ENCODE measurements at regions not wholly inside any gene's neighbourhood (a gene's known extent, or its start where the extent isn't known, plus 50 kb on each side); places are given as distances from the start of the nearest gene placed in this dataset.

DNA sequence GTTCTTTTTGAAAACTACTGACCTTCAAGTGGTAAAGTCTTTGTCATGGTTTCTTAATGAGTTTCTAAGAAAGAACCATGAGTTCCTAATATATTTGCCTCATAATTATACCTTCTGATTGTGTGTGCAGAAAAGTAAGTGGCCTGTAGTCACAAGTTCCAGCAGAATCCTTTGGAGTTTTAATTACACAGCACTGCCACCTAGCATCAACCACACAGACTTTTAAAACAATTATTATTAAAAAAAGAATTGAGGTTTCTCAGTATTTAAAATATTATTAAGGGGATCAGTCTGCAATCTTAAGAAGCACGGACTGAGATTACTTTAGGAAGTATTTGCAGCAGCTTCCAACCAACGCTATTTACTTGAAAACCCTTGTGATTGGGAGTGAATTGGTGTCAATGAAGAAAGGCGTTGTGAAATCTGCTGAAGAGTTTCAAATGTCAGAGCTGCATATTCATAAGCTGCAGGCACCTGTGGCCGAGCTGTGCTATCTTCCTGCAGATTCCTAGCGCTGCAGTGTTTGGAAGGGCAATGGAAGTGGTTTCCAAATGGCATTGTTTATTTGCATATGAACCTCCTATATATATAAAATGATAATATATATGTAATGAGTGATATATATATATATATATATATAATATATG is 1074.2 kb upstream of the WWC1 start:
- TF ChIP-seq, protein P1, sequence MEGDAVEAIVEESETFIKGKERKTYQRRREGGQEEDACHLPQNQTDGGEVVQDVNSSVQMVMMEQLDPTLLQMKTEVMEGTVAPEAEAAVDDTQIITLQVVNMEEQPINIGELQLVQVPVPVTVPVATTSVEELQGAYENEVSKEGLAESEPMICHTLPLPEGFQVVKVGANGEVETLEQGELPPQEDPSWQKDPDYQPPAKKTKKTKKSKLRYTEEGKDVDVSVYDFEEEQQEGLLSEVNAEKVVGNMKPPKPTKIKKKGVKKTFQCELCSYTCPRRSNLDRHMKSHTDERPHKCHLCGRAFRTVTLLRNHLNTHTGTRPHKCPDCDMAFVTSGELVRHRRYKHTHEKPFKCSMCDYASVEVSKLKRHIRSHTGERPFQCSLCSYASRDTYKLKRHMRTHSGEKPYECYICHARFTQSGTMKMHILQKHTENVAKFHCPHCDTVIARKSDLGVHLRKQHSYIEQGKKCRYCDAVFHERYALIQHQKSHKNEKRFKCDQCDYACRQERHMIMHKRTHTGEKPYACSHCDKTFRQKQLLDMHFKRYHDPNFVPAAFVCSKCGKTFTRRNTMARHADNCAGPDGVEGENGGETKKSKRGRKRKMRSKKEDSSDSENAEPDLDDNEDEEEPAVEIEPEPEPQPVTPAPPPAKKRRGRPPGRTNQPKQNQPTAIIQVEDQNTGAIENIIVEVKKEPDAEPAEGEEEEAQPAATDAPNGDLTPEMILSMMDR (IDR thresholded peaks at IDR 0.05; ENCODE audit: low read depth, low read length), result no peak
- no peak for DNase-seq (ENCODE audit: extremely low read depth, low read depth)

DNA sequence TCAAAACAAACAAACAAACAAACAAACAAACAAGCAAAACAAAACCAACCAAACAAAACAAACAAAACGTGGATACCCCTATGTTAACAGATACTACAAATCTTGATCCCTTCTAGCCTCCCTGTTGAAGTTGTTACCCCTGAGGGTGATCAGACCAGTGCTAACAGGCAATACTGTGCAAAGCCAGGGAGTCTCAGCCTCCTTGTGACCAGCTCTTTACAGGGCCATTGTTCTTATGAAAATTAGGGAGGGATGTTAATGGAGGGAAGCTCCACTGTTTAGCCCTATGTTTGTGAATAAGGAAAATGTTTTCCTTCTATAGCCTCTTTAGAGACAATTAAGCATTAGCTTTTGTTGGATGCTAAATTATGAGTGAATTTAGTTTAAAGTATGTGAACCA is 1072.1 kb upstream of the WWC1 start:
- DNase-seq (ENCODE audit: extremely low read depth, low read depth), result no peak
- TF ChIP-seq, protein P1 (IDR thresholded peaks at IDR 0.05; ENCODE audit: low read depth, low read length), result no peak

DNA sequence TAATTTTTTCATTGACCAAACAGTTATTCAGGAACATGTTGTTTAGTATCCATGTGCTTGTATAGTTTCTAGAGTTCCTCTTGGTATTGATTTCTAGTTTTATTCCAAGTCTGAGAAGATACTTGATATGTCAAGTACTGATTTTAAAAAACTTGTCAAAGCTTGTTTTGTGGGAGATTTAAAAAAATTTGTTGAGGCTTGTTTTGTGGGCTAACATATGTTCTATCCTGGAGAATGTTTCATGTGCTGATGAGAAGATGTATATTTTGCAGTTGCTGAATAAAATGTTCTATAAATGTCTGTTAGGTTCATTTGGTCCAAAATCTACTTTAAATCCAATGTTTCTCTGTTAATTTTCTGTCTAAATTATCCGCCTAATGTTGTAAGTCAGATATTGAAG is 1065.1 kb upstream of the WWC1 start:
- TF ChIP-seq, protein P1 (IDR thresholded peaks at IDR 0.05; ENCODE audit: low read depth, low read length), result no peak
- DNase-seq (ENCODE audit: extremely low read depth, low read depth), result no peak

DNA sequence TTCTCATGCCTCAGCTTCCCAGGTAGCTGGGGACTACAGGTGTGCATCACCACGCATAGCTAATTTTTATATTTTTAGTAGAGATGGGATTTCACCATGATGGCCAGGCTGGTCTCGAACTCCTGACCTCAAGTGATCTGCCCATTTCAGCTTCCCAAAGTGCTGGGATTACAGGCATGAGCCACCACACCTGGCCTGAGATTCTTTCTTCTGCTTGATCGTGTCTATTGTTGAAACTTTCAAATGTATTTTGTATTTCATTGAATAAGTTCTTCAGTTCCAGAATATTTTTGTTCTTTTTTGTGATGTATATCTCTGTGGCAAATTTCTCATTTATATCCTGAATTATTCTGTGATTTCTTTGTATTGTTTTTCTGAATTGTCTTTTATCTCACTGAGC is 1063.3 kb upstream of the WWC1 start:
- DNase-seq (ENCODE audit: extremely low read depth, low read depth), result no peak
- TF ChIP-seq, protein P1 (IDR thresholded peaks at IDR 0.05; ENCODE audit: low read depth, low read length), result no peak

DNA sequence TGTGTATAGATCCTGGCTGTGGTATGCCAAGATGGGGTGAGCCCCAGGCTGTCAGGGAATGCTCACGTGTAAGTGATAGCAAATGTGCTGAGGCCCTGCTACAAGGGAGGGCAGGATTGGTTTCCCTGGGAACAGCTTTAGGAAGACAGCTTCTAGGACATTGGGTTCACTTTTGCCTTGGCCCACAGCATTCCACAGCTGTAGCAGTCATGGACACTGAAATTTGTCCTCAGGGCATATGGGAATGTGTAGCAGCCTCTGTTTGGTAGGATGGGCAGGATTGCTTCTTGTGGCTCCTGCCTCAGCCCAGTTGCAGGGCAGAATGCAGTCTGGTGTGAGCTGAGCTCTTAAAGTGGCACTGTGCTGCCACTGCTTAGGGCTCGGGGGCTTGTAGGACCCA is 1061.7 kb upstream of the WWC1 start:
- DNase-seq (ENCODE audit: extremely low read depth, low read depth), result no peak
- TF ChIP-seq, protein P1 (IDR thresholded peaks at IDR 0.05; ENCODE audit: low read depth, low read length), result no peak

DNA sequence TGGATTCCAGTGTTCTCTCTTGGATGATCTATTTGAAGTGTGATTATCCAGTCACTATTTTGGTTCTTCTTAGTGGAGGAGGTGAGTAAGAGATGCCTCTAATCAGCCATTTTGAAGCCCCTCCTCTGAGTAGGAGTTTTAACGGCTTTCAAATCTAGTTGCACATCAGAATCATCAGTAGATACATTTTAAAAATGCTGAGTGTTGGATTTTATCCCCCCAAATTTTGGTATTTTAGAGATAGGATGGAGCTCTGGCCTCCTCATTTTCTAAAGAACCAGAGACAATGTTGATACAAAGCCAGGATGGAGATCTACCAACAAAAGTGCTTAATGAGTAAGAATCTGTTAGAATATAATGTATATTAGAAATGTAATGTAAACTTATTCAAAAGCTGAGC is 1061.0 kb upstream of the WWC1 start:
- DNase-seq (ENCODE audit: extremely low read depth, low read depth), result no peak
- TF ChIP-seq, protein P1 (IDR thresholded peaks at IDR 0.05; ENCODE audit: low read depth, low read length), result no peak

DNA sequence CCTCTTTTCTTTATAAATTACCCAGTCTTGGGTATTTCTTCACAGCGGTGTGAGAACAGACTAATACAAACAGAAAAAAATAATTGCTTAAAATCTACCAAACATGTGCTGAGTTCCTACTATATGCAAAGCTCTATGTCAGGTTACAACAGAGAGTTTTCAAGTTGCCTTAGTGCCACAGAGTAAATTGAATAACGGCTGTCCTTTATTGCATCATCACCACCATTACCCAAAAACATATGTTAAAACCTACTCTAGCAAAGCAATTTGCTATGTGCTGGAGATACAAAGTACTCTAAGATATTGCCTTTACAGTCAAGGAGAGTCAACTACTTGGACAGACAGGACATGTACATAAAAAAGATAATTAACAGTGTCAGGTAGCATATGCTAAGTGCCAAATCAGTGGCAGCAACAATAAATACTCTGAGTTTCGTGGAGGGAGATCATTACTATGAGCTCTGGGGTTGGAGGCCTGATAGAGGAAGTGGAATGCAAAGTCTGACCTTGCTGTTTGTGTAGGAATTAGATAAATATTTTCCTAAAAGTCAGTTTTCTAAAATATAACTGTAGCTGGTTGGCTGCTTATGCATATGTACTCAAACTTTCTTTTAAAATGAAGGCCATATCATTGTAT is 1058.7 kb upstream of the WWC1 start:
- DNase-seq (ENCODE audit: extremely low read depth, low read depth), result no peak
- TF ChIP-seq, protein P1 (IDR thresholded peaks at IDR 0.05; ENCODE audit: low read depth, low read length), result no peak
